GM19438 (cell line): ENCODE measurements at regions not wholly inside any gene's neighbourhood (a gene's known extent, or its start where the extent isn't known, plus 50 kb on each side); places are given as distances from the start of the nearest gene placed in this dataset.
"Not testable (repeated sequence)": the region's sequence is repeated elsewhere in the genome, so short reads cannot be mapped to it uniquely, and the experiment has no call there.

ENCODE experiments used
- ATAC-seq: cut with Tn5 transposase; IDR thresholded peaks from one replicate; pipeline ENCODE4 v1.9.1; 2021; ENCODE audit warnings: low read depth; ENCODE audit not compliant: unreplicated experiment

DNA sequence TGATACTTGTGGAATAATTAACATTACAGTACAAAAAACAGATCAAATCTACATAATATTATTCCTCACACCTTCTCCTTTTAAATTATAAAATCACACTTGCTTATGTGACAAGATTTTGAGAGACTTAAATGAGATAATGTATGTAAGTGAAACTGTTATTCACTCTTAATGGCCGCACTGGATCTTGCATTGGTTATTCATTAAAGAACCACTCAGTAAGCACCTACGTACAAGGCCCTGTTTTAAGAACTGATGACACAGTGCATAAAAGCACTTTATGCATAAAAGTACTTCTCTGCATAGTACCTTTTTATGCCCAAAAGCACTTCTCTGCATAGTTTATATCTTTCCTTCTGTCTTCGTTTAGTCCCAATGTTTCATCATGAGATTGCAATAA lies 172.1 kb downstream of the GOLGA6L6 start:
- ATAC-seq = no peak

DNA sequence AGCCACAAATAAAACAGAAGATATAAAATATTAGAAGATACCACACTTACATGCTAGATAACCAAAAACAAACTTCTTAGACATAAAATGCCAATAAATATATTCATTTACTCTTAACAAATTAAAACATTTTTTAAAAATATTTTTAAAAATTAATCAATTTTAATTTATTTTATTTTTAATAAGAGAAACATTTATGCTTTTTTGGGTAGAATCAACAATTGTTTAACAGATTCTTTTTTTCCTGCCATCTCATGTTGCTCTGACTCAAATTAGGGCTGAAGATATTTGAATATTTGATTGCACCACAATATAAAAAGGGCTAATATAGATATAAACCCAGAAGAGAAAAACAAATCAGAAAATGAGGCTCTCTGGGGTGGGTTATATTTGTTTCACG lies 172.6 kb downstream of the GOLGA6L6 start:
- ATAC-seq = no peak

DNA sequence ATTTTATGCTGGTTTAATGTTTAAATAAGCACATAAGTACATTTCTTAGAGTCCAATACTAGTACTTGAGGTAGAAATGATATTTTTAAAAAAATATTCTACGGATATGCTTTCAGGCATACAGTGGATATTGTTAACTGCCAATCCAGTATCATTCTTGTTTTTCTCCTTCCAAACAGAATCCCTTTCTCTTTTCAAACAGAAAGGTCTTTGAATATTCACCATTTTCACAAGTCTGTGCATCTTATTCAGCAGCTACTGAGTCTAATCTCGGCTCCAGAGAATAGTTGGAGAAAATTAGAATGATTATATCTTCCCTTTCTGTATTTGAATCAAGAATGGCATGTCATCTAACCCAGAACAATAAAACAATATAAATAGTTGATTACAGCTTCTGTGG lies 174.5 kb downstream of the GOLGA6L6 start:
- ATAC-seq = no peak

GRCh38 chr15:20363591-20363990 lies 178.0 kb downstream of the GOLGA6L6 start:
- not testable (repeated sequence) for ATAC-seq

DNA sequence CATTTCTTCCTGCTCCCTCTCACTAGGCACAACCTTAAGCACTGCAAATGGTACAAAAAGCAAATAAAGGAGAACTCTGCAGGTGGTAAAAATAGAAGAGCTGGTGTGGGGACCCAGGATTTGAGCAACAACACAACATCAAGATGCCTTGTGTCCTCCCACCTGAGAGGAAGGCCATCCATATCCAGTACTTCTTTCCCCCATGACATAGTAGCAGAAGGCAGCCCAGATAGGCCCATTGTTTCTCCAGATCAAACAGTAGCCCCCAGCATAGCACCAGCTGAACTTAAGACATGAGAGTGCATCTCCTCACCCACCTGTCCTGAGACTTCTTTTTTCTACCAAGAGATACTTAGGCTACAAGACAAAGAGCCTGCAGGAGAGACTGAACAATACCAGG lies 180.5 kb downstream of the GOLGA6L6 start:
- ATAC-seq = no peak

DNA sequence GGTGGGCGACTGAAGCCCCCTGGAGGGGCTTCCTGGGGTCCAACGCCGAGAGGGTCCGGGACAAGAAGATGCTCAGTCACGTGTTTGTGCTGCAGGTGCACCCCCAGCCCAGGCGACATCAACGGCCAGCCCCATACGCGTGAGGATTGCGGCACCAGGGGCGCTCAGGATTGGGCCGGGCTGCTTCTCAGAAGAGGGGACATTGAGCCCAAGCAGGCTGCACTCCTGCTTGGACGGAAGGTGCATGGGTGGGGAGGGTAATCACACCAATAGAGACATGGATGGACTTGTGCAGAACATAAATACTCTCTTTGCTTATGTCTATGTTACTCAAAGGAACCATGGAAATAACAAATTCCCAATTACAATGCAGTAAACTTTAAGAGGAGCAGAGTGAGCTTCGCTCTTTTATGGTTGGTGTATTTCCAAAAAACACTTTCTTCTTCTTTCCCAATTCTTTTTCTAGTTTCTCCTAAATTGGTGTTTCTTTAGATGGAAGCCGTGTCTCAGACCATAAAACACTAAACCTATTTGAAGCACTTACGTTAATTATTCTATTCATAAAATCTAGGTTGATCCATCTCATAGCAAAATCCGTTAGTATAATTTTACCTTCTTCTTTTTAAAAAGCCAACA lies 182.7 kb downstream of the GOLGA6L6 start:
- ATAC-seq = no peak

GRCh38 chr15:20358066-20358778 lies 183.4 kb downstream of the GOLGA6L6 start:
- ATAC-seq = no peak

DNA sequence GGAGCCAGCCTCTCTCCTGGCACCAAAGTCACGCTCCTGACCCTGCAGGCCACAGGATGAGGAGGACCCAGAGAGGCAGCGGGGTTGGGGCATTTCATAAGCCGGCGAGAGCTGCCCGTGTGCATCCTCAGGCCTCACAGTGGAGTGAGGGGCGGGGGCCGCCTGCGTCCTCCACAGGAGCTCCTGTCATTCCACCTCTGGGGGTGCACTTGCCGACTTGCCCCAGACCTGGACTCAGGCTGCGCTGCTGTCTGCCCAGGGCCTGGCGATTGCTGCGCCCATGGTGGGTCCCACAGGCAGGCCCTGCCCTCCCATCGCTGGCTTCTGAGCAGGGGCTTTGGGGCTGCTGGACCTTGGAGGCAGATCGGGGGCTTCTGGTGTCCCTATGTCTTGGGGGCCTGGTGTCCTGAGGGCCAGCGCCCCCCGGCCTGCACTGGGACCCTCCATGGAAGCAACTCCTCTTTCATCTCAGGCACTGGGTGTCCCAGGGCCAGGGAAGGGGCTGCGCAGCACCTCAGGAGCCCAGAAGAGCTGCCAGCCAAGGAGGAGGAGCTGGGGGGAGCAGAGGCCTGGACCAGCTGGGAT lies 184.0 kb downstream of the GOLGA6L6 start:
- no peak for ATAC-seq

DNA sequence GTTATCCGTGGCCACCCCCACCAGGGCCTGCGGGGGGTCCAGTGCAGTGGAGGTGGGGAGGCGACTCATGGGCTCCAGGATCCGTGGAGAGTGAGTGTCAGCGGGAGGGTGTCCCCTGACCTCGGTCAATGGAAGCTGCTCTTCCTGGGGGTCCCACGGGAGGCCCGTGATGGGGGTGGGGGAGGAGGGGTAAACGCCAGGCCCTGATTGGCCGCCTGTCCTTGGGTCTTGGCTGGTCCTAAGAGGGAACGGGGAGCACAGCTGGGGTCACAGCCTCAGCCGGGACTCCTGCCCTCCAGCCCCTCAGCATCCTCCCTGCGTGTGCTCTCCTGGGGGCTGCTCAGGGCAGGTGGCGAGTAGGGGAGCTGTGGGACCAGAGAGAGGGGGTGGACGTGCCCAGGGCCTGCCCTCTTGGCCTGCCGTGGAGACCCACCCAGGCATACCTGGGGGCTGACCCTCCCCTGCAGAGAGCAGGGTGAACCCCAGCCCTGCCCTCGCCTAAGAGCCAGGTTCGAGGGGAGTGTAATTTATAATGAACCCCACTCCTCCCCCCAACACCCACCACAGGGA lies 184.6 kb downstream of the GOLGA6L6 start:
- ATAC-seq = no peak

DNA sequence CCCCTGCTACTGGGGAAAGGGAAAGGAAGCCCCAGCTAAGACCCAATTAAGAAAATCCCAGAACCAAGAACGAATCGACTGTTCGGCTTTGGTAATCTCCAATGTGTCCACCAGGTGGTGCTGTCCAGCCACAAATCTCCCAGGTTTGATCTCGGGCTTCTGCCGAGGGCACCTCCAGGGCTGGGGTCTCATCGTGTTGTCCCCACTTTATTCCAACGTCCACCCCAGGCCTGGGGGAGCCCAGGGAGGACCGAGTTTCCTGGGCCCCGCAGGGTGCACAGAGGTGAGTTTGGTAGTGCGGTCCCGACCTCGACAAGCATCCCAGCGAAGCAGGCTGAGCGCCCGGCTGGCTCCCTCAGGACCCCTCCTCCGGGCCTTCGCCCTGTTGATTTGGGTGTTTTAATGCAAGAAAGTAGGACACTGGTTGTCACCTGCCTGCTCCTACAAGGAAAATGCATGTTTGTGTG lies 185.1 kb downstream of the GOLGA6L6 start:
- ATAC-seq = peak; percentile 59

DNA sequence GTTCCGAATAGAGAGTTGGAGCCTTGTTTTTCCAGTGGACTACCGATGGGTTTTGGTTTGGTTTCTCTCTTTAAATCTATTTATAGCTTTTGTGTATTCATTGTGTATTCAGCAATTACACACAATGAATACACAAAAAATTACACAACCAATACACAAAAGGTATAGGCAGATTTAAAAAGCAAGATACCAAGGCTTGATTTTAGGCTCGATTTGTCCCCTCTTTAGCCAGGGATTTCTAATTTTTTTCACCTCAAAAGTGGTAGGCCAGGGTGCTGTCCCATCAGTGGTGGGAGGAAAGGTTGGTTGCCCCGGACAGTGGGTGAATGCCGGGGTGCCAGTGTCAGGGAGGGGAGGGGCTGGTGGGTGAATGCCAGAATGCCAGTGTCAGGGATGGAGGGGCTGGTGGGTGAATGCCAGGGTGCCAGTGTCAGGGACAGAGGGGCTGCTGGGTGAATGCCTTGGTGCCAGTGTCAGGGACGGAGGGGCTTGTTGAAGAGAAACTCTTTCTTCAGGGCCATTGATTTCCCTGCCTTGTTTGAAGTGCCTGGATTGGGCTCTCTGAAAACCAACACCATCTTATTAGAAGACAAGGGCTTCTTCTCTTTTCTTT lies 186.2 kb downstream of the GOLGA6L6 start:
- ATAC-seq = no peak

DNA sequence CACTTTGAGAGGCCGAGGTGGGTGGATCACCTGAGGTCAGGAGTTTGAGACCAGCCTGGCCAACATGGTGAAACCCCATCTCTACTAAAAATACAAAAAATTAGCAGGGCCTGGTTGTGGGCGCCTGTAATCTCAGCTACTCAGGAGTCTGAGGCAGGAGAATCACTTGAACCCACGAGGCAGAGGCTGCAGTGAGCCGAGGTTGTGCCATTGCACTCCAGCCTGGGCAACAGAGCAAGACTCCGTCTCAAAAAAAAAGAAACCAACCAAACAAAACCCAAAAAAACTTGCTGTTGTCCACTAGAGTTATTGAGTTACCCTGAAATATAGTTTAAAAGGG lies 186.7 kb downstream of the GOLGA6L6 start:
- not testable (repeated sequence) for ATAC-seq

- ATAC-seq = no peak
Measured at GRCh38 chr15:20353966-20354883, 187.4 kb downstream of the GOLGA6L6 start.

GRCh38 chr15:20352241-20353200 lies 189.1 kb downstream of the GOLGA6L6 start:
- ATAC-seq = no peak

DNA sequence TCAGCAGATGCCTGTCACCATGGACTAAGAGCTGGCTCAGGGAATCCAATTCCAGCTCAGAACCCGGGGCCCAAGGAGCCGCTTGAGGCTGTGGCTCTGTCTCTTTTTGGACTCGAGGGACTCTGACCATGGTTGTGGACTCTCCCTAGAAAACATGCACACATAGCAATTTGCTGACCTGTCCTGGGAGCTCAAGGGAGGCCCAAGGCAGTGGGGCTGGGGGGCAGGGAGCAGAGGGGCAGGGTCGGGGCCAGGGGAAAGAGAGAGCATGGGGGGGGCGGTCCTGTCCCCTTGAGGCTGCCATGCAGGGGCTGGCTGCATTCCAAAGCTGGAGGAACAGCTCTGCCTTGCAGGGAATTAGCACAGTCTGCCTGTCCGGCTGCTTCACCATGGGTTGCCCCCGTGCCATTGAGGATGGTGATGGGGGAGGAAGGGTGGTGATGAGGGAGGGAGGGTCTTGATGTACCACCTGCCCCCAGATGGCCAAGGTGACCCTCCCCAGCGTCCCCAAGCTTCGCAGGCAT lies 190.1 kb downstream of the GOLGA6L6 start:
- ATAC-seq = no peak

- no peak for ATAC-seq
Measured at GRCh38 chr15:20349774-20350498, 191.7 kb downstream of the GOLGA6L6 start.

GRCh38 chr15:20348900-20349773 lies 192.5 kb downstream of the GOLGA6L6 start:
- no peak for ATAC-seq
